HFF-Myc (cell line): ENCODE measurements at regions not wholly inside any gene's neighbourhood (a gene's known extent, or its start where the extent isn't known, plus 50 kb on each side); places are given as distances from the start of the nearest gene placed in this dataset.
"Not testable (repeated sequence)": the region's sequence is repeated elsewhere in the genome, so short reads cannot be mapped to it uniquely, and the experiment has no call there.

Source experiments
- DNase-seq: peaks from one replicate; pipeline ENCODE4 v3.0.0-alpha.2; 2011; ENCODE audit warnings: low read depth; ENCODE audit errors: extremely low read depth
- H3K4me3 ChIP-seq: replicated peaks from 2 replicates; pipeline ENCODE4 v1.5.1; 2011; ENCODE audit warnings: low read depth, mild to moderate bottlenecking, control low read depth, low read length
- CTCF ChIP-seq: IDR thresholded peaks from 2 replicates; pipeline ENCODE4 v1.5.1; 2012; ENCODE audit warnings: mild to moderate bottlenecking, low read depth, low read length, control low read depth; ENCODE audit errors: missing control alignments

GRCh38 chr18:23320709-23321236 lies 132.3 kb upstream of the RIOK3 start:
- no peak for DNase-seq
- TF ChIP-seq CTCF, result no peak
- H3K4me3 ChIP-seq, result no peak overlapping the region

- no peak for TF ChIP-seq CTCF
- no peak for DNase-seq
- H3K4me3 ChIP-seq, result no peak overlapping the region
Observed at GRCh38 chr18:23321996-23322395, 131.1 kb upstream of the RIOK3 start.

- TF ChIP-seq CTCF, result no peak
- H3K4me3 ChIP-seq, result no peak overlapping the region
- no peak for DNase-seq
Observed at GRCh38 chr18:23324056-23324811, 128.9 kb upstream of the RIOK3 start.

- DNase-seq, result no peak
- no peak overlapping the region for H3K4me3 ChIP-seq
- no peak for TF ChIP-seq CTCF
Observed at GRCh38 chr18:23324861-23325260, 128.2 kb upstream of the RIOK3 start.

- DNase-seq, H3K4me3 ChIP-seq: not testable (repeated sequence)
Observed at GRCh38 chr18:23329671-23330070, 123.4 kb upstream of the RIOK3 start.

GRCh38 chr18:23330423-23330822 lies 122.7 kb upstream of the RIOK3 start:
- no peak overlapping the region for H3K4me3 ChIP-seq
- DNase-seq, result no peak
- TF ChIP-seq CTCF, result no peak

- no peak for DNase-seq
- H3K4me3 ChIP-seq, result no peak overlapping the region
Observed at GRCh38 chr18:23331091-23331920, 121.8 kb upstream of the RIOK3 start.

More at GRCh38 chr18:23331091-23331920, 121.8 kb upstream of the RIOK3 start:
- no peak for TF ChIP-seq CTCF
